ENCODE measurements at regions not wholly inside any gene's neighbourhood (a gene's known extent, or its start where the extent isn't known, plus 50 kb on each side); places are given as distances from the start of the nearest gene placed in this dataset.

- TF ChIP-seq CTCF (IDR thresholded peaks at IDR 0.05; ENCODE audit: insufficient read depth, low read length, poor library complexity, severe bottlenecking) (no peak), EZH2phosphoT487 (conservative IDR thresholded peaks at IDR 0.05; ENCODE audit: low read length) (no peak)
Observed at GRCh38 chr2:14451312-14451711, 181.2 kb upstream of the LRATD1 start.
